Right lung (tissue), 2 donors: ENCODE measurements at regions not wholly inside any gene's neighbourhood (a gene's known extent, or its start where the extent isn't known, plus 50 kb on each side); places are given as distances from the start of the nearest gene placed in this dataset.
"Not testable (repeated sequence)": the region's sequence is repeated elsewhere in the genome, so short reads cannot be mapped to it uniquely, and the experiment has no call there.

ENCODE experiments used
- DNase-seq, 2 donors: peaks; one replicate each; pipeline ENCODE4 v3.0.0-alpha.2; 2013

DNA sequence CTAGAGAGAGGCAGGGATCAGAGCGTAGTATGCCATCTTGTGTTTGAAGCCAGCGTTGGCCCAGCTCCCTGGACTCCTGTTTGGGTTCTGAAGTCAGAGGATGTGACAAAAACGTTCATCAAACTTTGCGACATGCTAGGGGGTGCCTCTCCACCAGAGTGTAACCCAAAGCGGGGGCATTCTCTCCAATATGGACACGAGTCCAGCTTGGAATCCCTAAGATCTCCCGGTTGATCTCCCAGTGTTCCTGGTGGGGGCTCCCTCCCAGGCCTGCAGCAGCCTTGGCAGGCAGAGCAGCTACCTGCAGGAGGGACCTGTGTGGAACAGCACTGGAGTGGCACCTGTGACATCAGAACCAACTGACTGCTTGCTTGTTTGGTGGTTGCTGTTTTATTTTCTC is 218.8 kb upstream of the ECI2 start:
- no peak for DNase-seq

DNA sequence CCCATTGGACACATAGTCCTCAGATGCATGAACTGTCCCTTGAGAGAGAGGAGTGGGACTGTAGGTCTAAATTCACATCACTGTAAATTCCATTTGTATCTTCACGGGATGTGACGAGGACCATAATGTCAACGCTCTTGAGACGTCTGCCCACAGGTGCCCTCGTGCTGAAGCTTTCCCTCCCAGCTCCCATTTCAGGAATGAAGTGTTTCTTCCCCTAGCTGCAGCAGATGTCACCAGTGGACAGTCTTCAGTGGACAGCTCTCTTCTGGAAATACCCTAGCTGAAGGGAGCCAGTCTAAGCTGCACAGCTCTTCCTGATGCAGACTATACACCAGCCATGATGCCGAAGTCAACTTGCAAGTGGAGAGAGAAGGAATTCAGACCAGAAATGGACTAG is 217.4 kb upstream of the ECI2 start:
- no peak for DNase-seq

- no peak for DNase-seq
Measured at GRCh38 chr6:4352322-4352669, 216.9 kb upstream of the ECI2 start.

DNA sequence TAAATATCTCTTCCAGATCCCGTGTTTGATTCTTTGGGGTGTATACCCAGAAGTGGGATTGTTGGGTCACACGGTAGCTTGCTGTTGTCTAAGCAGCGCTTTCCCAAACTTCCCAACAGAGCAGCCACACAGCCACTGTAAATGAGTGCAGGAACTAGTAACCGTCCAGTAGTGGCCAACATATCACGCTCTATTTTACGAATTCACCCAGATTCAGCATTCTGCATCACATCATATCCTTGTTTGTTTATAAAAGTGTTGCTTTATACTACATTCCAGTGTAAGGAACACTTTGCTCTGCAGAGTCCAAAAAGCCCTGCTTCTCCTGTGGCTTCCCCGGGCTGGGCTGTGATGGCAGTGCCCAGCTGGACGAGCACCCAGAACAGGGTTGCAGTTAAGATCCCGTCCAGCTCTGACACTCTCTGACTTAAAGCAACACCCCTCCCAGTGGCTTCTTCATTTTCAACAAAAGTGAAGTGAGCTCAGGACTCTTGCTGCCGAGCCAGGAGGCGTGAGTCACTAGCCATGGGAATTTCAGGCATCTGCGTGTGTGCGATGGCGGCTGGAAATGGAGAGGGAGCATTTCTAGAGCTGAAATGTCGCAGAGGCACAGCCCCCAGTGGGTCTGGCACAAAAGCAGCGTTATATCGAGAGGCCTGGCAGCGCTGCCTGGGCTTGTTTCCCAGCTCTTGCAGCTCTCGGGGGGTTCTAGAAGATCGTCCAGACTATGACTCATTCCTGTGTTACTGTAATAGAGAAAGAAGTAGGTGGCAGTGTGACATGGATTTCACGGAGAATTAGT is 216.3 kb upstream of the ECI2 start:
- peak; percentile 16 to 29 for DNase-seq

DNA sequence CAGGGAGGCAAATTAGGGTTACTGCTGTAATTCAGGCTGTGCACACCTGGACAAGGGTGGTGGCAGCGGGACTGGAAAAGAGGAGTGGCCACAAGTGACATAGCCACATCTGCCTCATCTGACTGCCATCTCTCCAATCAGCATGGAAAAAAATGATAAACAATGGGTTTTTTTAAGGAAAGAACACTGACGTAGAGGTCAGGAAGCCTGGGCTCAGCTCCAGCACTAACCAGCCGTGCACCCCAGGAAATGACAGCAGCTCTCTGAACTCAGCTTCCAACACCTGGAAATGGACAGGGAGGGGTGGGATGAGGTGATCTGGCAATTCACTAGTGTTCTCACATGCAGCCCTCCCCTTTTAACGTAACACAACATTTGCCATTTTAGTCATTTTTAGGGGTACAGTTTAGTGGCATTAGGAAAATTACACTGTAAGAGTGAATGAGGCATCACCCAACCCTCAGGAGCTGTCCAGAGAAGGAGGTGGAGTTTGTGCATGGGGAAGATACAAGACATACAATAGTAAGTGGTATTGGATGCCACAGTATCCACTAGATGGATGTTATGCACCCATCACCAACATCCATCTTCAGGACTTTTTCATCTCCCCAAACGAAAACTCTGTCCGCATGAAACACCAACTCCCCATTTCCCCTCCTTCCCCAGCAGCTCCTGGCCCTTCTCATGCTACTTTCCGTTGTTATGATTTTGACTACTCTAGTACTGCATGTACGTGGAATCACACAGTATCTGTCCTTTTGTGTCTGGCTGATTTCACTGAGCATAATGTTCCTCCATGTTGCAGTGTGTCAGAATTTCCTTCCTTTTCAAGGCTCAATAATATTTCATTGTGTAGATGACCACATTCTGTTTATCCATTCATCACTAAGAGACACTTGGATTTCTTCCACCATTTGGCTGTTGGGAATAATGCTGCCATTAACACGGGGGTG is 215.5 kb upstream of the ECI2 start:
- DNase-seq, result peak; percentile 31 to 34

DNA sequence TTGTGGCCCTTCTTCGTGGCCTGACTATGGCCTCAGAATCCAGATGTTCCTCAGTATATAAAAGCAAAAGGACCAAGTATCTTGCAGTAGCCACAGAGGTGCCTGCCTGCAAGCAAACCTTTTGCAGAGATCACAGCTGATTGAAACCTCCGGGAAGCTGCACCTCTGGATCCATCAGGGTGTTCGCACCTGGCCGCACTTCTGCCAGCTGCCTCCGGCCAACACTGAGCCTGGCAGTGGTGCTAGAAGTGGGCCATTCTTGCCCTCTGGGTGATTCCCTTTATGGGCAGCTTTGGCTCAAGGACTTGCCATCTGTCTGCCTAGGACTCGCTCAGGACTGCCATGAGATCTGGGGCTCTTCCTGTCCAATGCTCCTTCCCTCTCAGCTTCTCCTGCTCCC is 214.6 kb upstream of the ECI2 start:
- no peak for DNase-seq

- no peak for DNase-seq
Measured at GRCh38 chr6:4349323-4349722, 213.9 kb upstream of the ECI2 start.

DNA sequence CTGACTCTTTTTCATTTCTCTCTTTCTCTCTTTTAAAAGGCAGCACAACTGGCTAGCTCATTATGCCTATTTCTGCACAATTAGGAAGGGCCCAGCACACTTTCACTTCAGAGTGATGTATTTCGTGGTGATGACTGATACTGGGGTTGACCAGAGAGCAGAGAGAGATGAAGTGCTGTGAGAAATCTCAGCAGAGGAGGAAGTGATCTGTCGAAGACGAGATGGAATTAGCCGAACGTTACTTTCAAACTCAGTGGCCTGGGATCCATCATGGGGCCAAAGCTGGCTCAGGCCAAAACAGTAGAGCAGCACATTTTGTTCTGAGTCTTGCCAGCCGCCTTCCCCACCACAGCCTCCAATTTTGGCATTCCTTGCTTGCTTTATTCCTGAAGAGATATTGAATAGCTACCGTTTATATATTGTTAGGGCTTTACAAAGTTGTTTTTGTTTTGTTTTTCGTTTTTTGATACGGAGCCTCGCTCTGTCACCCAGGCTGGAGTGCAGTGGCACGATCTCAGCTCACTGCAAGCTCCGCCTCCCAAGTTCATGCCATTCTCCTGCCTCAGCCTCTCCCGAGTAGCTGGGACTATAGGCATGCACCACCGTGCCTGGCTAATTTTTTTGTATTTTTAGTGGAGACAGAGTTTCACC is 213.2 kb upstream of the ECI2 start:
- peak; percentile 64 to 69 for DNase-seq

DNA sequence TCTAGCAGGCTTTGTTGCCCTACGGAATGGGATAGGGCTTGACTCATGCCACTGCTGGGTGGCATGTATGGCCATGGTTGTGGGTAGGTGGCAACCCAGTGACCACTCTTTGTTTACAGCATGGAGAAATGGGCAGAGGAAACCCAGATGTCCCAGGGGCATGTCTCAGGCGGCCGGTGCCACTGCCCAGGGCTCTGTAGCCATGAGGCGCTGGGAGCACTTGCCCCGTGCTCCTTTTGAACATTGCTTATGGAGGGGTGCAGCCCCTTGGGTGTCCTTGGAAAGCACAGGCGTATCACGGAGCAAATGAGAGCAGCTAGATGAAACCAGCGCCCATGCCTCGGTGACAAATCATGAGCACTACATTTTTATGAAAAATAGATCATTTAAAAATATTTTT is 212.5 kb upstream of the ECI2 start:
- DNase-seq, result no peak

- DNase-seq, result no peak
Measured at GRCh38 chr6:4346659-4347333, 211.4 kb upstream of the ECI2 start.

DNA sequence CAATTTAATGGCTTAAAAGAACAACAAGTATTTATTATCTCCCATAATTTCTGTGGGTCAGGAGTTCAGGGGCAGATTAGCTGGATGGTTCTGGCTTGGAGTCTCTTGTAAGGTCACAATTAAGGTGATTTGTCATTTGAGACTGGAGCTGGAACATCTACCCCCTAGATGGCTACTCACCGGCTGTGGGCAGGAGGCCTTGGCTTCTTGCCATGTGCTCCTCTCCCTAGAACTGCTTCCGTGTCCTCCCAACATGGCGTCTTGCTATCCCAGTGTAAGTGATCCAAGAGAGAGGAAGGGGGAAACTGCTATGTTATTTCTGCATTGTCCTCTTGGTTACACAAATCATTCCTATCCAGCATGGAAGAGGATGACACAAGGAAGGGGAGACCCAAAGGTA is 210.2 kb upstream of the ECI2 start:
- DNase-seq, result no peak

DNA sequence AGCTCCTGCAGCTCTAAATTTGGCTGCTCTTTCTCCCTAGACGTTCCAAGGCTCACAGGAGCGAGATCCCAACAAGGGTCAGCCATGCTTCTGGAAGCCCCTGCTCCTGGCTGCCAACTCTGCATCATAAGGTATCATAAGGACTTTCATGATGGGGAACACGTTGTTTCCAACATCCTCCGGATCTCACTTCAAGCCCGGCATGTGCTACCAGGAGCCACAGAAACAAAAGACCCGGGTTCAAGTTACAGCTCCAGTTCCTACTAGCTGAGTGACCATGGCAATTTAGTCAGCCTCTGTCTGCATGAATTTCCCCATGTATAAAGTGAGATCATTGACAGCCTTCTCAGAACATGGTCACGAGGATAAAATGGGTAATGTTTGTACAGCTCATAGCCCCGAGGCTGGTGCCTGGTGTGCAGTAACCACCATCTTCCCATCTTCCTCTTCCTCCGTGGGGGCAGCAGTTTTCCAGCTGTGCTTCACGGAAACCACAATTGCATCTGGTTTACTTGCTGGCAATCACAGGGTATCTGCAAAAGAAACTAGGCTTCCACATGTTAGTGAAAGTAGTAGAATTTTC is 209.0 kb upstream of the ECI2 start:
- no peak for DNase-seq

DNA sequence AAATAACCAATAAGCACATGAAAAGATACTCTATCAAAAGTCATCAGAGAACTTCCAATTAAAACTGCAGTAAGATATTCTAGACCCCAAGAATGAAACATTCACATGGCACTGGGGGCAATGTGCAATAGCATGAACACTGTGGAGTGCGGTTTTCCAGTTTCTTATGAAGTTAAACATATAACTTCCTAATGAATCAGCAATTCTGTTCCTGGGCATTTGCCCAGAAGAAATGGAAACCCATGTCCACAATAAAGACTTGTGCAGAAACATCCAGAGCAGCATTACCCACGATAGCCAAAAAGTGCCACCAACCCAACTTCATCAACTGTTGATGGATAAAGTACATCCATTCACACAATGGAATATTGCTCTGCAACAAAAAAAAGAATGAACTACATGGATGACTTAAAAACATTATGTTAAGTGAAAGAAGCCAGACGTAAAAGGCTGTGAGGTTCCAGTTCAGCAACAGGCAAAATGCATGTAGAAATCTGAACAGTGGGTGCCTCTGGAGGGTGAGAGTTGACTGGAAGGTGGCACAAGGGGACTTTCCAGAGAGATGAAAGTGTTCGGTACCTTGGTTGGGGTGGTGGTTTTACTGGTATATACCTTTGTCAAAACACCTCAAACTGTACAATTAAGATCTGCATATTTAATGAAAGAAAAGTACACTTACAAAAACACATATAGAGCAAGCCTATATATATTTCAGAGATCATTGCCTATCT is 207.2 kb upstream of the ECI2 start:
- no peak for DNase-seq

DNA sequence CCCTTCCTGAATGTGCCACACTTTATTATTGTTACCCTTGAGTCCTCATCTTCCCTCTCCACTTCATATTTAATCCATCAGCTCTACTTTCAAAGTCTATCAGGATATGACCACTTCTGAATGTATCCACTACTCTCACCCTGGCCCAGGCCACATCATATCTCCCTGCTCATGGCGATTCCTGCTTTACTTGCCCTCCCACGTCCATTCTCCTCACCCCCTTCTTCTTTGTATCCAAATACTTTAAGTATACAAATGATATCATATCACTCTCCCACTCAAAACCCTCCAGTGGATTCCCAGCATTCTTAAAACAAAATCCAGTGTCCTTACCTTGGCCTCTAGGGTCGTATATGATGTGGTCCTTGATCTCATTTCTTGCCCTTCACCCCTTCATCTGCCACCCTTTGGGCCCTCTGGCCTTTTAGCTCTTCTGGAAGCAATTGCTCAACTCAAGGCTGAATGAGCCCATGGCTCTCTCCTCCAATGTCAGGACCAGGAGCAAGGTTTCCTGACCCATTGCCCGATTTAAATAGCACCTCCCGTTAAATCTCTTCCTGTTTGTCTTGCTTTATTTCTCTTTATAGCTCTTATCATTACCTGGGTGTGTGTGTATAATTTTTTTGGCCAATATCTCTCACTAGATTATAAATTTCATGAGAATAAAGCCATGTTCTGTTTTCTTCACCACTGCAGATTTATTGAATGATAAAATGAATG is 205.9 kb upstream of the ECI2 start:
- DNase-seq, result no peak

- DNase-seq, result no peak
Measured at GRCh38 chr6:4340544-4340943, 205.2 kb upstream of the ECI2 start.

GRCh38 chr6:4338884-4339283 is 203.5 kb upstream of the ECI2 start:
- DNase-seq, result no peak

- DNase-seq, result no peak
Measured at GRCh38 chr6:4336778-4337442, 201.5 kb upstream of the ECI2 start.

- DNase-seq, result no peak
Measured at GRCh38 chr6:4336084-4336483, 200.7 kb upstream of the ECI2 start.

GRCh38 chr6:4334158-4334740 is 198.9 kb upstream of the ECI2 start:
- DNase-seq, result not testable (repeated sequence)
